ENCODE measurements at regions not wholly inside any gene's neighbourhood (a gene's known extent, or its start where the extent isn't known, plus 50 kb on each side); places are given as distances from the start of the nearest gene placed in this dataset.

- H3K27ac ChIP-seq, result no peak overlapping the region
- TF ChIP-seq ZFX (IDR thresholded peaks at IDR 0.05), result no peak
- TF ChIP-seq, protein P1, sequence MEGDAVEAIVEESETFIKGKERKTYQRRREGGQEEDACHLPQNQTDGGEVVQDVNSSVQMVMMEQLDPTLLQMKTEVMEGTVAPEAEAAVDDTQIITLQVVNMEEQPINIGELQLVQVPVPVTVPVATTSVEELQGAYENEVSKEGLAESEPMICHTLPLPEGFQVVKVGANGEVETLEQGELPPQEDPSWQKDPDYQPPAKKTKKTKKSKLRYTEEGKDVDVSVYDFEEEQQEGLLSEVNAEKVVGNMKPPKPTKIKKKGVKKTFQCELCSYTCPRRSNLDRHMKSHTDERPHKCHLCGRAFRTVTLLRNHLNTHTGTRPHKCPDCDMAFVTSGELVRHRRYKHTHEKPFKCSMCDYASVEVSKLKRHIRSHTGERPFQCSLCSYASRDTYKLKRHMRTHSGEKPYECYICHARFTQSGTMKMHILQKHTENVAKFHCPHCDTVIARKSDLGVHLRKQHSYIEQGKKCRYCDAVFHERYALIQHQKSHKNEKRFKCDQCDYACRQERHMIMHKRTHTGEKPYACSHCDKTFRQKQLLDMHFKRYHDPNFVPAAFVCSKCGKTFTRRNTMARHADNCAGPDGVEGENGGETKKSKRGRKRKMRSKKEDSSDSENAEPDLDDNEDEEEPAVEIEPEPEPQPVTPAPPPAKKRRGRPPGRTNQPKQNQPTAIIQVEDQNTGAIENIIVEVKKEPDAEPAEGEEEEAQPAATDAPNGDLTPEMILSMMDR (conservative IDR thresholded peaks at IDR 0.05), result no peak
These were observed 100.2 kb downstream of the SLC25A46 start for GRCh38 chr5:110838961-110839360.

GRCh38 chr5:110840347-110840960 lies 101.6 kb downstream of the SLC25A46 start:
- TF ChIP-seq, protein P1 (conservative IDR thresholded peaks at IDR 0.05), result no peak
- TF ChIP-seq ZFX (IDR thresholded peaks at IDR 0.05), result no peak
- H3K27ac ChIP-seq, result no peak overlapping the region

DNA sequence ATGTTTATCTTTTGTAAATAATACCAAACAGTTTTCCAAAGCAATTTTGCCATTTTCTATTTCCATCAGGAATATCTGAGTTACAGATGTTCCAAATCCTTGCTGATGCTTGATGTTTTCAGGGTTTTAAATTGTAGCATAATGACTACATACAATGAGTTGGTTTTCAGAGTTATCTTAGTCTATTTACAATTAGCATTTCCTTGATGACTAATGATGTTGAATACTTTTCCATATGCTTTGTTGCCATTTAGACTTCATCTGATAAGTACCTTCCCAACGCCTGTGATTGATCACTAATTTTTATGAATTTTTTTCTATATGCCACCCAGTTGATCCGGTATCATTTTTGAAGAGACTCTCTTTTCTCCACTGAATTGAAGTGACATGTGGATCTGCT lies 102.3 kb downstream of the SLC25A46 start:
- TF ChIP-seq ZFX (IDR thresholded peaks at IDR 0.05), result no peak
- TF ChIP-seq, protein P1 (conservative IDR thresholded peaks at IDR 0.05), result no peak
- H3K27ac ChIP-seq, result no peak overlapping the region

- no peak overlapping the region for H3K27ac ChIP-seq
- TF ChIP-seq ZFX (IDR thresholded peaks at IDR 0.05), result no peak
- TF ChIP-seq, protein P1 (conservative IDR thresholded peaks at IDR 0.05), result no peak
These were observed 104.1 kb downstream of the SLC25A46 start for GRCh38 chr5:110842948-110843347.

DNA sequence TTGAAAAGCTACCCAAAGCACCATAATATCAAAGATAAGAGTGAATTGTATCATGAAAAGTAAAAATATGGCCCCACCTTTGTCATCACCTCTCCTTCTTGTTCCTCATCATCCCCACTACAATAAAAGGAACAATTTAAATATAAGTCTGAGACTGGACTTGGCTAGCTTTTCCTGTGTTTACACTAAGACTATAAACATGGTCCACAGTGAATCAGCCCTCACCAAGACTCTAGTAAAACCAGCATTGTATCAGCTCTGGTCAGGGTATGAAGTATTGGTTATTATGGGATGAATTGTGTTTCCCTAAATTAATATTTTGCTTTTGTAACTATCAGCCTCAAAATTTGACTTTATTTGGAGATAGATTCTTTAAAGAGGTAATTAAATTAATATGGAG lies 105.4 kb downstream of the SLC25A46 start:
- no peak overlapping the region for H3K27ac ChIP-seq
- TF ChIP-seq, protein P1 (conservative IDR thresholded peaks at IDR 0.05), result no peak
- no peak for TF ChIP-seq ZFX (IDR thresholded peaks at IDR 0.05)

- TF ChIP-seq, protein P1 (conservative IDR thresholded peaks at IDR 0.05), result no peak
- TF ChIP-seq ZFX (IDR thresholded peaks at IDR 0.05), result no peak
- H3K27ac ChIP-seq, result no peak overlapping the region
These were observed 107.7 kb downstream of the SLC25A46 start for GRCh38 chr5:110846398-110847001.

DNA sequence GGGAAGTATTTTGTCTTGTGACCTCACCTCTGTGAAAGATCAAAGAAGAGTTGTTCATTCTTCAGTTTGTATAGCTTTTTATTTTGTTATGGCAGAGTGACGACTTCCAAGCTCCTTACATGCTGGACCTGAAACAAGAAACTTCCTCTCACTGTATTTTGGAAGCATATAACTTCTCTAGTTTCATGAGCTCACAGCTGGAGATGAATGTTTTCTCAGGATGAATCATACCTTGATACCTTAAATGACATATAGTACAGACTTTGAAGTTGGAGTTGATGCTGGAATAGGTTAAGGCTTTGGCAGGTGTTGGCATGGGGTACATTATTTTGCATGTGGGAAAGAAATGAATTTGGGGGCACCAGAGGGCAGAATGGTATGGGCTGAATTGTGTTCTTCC lies 112.5 kb downstream of the SLC25A46 start:
- TF ChIP-seq ZFX (IDR thresholded peaks at IDR 0.05), result no peak
- TF ChIP-seq, protein P1 (conservative IDR thresholded peaks at IDR 0.05), result no peak

More for the DNA sequence above, 112.5 kb downstream of the SLC25A46 start:
- H3K27ac ChIP-seq, result no peak overlapping the region

All from C4-2B (cell line).